GM23338 (cell line): ENCODE measurements at regions not wholly inside any gene's neighbourhood (a gene's known extent, or its start where the extent isn't known, plus 50 kb on each side); places are given as distances from the start of the nearest gene placed in this dataset.

Experiments used
- ATAC-seq: fragments of 200-7000 bp; cut with Tn5 transposase; 3 replicates; pipeline ENCODE4 v1.9.1; 2020
- DNase-seq: peaks from one replicate; pipeline ENCODE4 v3.0.0-alpha.2; 2015; ENCODE audit warnings: low spot score
- H2AFZ ChIP-seq: fragments of 200-600 bp; sonication (generic); 2 replicates; pipeline ENCODE4 v1.8.0; 2016; ENCODE audit warnings: antibody characterized with exemption, mild to moderate bottlenecking, moderate library complexity
- H3F3A ChIP-seq: fragments of 200-600 bp; sonication (generic); replicated peaks from 2 replicates; pipeline ENCODE4 v1.8.0; 2017; ENCODE audit warnings: antibody characterized with exemption, mixed run types, low read depth
- H3K27ac ChIP-seq: fragments of 200-600 bp; sonication (generic); 2 replicates; pipeline ENCODE4 v1.6.1; 2016; ENCODE audit warnings: low read depth
- H3K27me3 ChIP-seq: fragments of 200-600 bp; sonication (generic); 2 replicates; pipeline ENCODE4 v1.8.0; 2016; ENCODE audit warnings: mild to moderate bottlenecking, mixed run types, moderate library complexity; ENCODE audit not compliant: insufficient read depth
- H3K36me3 ChIP-seq: fragments of 200-600 bp; sonication (generic); 2 replicates; pipeline ENCODE4 v1.8.0; 2016; ENCODE audit warnings: mild to moderate bottlenecking; ENCODE audit not compliant: insufficient read depth
- H3K4me1 ChIP-seq: fragments of 200-600 bp; sonication (generic); 2 replicates; pipeline ENCODE4 v1.8.0; 2016; ENCODE audit warnings: mild to moderate bottlenecking, moderate library complexity; ENCODE audit not compliant: insufficient read depth
- H3K4me2 ChIP-seq: fragments of 200-600 bp; sonication (generic); 2 replicates; pipeline ENCODE4 v1.7.1; 2017; ENCODE audit warnings: mixed run types
- H3K4me3 ChIP-seq: fragments of 200-600 bp; sonication (generic); 2 replicates; pipeline ENCODE4 v1.6.1; 2016; ENCODE audit warnings: mixed run types
- H3K79me2 ChIP-seq: fragments of 200-600 bp; sonication (generic); replicated peaks from 2 replicates; pipeline ENCODE4 v1.8.0; 2017; ENCODE audit warnings: mild to moderate bottlenecking; ENCODE audit not compliant: insufficient read depth
- H3K9me2 ChIP-seq: fragments of 200-600 bp; sonication (generic); 2 replicates; pipeline ENCODE4 v1.8.0; 2017; ENCODE audit not compliant: insufficient read depth
- H4K20me1 ChIP-seq: fragments of 200-600 bp; sonication (generic); replicated peaks from 2 replicates; pipeline ENCODE4 v1.8.0; 2017; ENCODE audit warnings: mild to moderate bottlenecking; ENCODE audit not compliant: insufficient read depth
- H3K27ac Mint-ChIP-seq: 2 replicates; pipeline ENCODE4 v1.8.0; 2020; ENCODE audit warnings: inconsistent platforms, mild to moderate bottlenecking, moderate library complexity, mixed read lengths
- H3K27me3 Mint-ChIP-seq: 3 replicates; pipeline ENCODE4 v1.8.0; 2022; ENCODE audit warnings: low read depth, mild to moderate bottlenecking, moderate library complexity, mixed read lengths, inconsistent platforms; ENCODE audit not compliant: insufficient read depth, poor library complexity
- H3K36me3 Mint-ChIP-seq: 3 replicates; pipeline ENCODE4 v1.8.0; 2021; ENCODE audit warnings: low read depth, mild to moderate bottlenecking, inconsistent platforms, moderate library complexity, mixed read lengths
- H3K4me1 Mint-ChIP-seq: 3 replicates; pipeline ENCODE4 v1.8.0; 2020; ENCODE audit warnings: mild to moderate bottlenecking, inconsistent platforms, mixed read lengths
- H3K4me3 Mint-ChIP-seq: 3 replicates; pipeline ENCODE4 v1.8.0; 2021; ENCODE audit warnings: moderate library complexity, mild to moderate bottlenecking, inconsistent platforms, mixed read lengths
- H3K9me3 Mint-ChIP-seq: 3 replicates; pipeline ENCODE4 v1.8.0; 2020; ENCODE audit warnings: moderate library complexity, mild to moderate bottlenecking, inconsistent platforms, mixed read lengths
- ETS1 ChIP-seq: IDR thresholded peaks from 2 replicates; pipeline ENCODE4 v1.6.1; 2016; ENCODE audit warnings: antibody characterized with exemption
- EZH2phosphoT487 ChIP-seq: fragments of 200-600 bp; sonication (generic); IDR thresholded peaks from one replicate; pipeline ENCODE4 v1.8.1; 2018; ENCODE audit warnings: antibody characterized with exemption; ENCODE audit not compliant: unreplicated experiment
- NANOG ChIP-seq: IDR thresholded peaks from 2 replicates; pipeline ENCODE4 v1.6.1; 2016; ENCODE audit warnings: antibody characterized with exemption, borderline replicate concordance
- POLR2AphosphoS5 ChIP-seq: IDR thresholded peaks from 2 replicates; pipeline ENCODE4 v1.6.1; 2016; ENCODE audit warnings: antibody characterized with exemption, low read depth
- ZNF114 ChIP-seq: fragments of 250-450 bp; sonication (Bioruptor Pico); IDR thresholded peaks from 2 replicates; pipeline ENCODE4 v1.5.0; 2020; ENCODE audit warnings: mild to moderate bottlenecking, moderate library complexity
- ZNF462 ChIP-seq: fragments of 250-450 bp; sonication (Bioruptor Pico); IDR thresholded peaks from 2 replicates; pipeline ENCODE4 v1.5.0; 2020; ENCODE audit warnings: mild to moderate bottlenecking, moderate library complexity

GRCh38 chr19:29093553-29093908, 119.4 kb downstream of the UQCRFS1 start (continued):
- TF ChIP-seq ZNF462 (CRISPR knock-in tag) = no peak
- TF ChIP-seq EZH2phosphoT487 = no peak
- no peak for TF ChIP-seq POLR2AphosphoS5

GRCh38 chr19:29092712-29093552, 120.0 kb downstream of the UQCRFS1 start:
- ATAC-seq = peak; percentile 30; the same call in 1 of the 3 replicates
- H3K27me3 ChIP-seq = no peaks in the 10 kb centered on the region
- Mint-ChIP-seq H3K36me3 (no peaks in the 10 kb centered on the region), H3K4me1 (peaks cover 19% of the 10 kb centered on the region; the same call in 2 of the 3 replicates), H3K27ac (no peak overlapping the region), H3K4me3 (no peak overlapping the region), H3K9me3 (no peaks in the 10 kb centered on the region; the same call in 1 of the 3 replicates), H3K27me3 (peaks cover 7% of the 10 kb centered on the region)
- no peaks in the 10 kb centered on the region for H3K79me2 ChIP-seq
- H3K4me3 ChIP-seq = no peak overlapping the region
- H3F3A ChIP-seq = no peaks in the 10 kb centered on the region
- H4K20me1 ChIP-seq = no peaks in the 10 kb centered on the region
- peaks cover 13% of the 10 kb centered on the region for H3K9me2 ChIP-seq
- no peak for DNase-seq
- peaks cover 5% of the 10 kb centered on the region; the same call in 1 of the 2 replicates for H3K4me1 ChIP-seq
- H3K4me2 ChIP-seq = no peak overlapping the region
- H3K36me3 ChIP-seq = no peaks in the 10 kb centered on the region
- H2AFZ ChIP-seq = no peak overlapping the region
- no peak overlapping the region for H3K27ac ChIP-seq
- TF ChIP-seq ETS1 = no peak
- TF ChIP-seq NANOG = no peak
- no peak for TF ChIP-seq ZNF462 (CRISPR knock-in tag)
- no peak for TF ChIP-seq ZNF114 (CRISPR knock-in tag)
